Amniotic epithelial cell (primary cell): ENCODE measurements at regions not wholly inside any gene's neighbourhood (a gene's known extent, or its start where the extent isn't known, plus 50 kb on each side); places are given as distances from the start of the nearest gene placed in this dataset.
"Not testable (repeated sequence)": the region's sequence is repeated elsewhere in the genome, so short reads cannot be mapped to it uniquely, and the experiment has no call there.

Experiments
- DNase-seq: peaks from one replicate; pipeline ENCODE4 v3.0.0-alpha.2; 2010; ENCODE audit warnings: low read depth

DNA sequence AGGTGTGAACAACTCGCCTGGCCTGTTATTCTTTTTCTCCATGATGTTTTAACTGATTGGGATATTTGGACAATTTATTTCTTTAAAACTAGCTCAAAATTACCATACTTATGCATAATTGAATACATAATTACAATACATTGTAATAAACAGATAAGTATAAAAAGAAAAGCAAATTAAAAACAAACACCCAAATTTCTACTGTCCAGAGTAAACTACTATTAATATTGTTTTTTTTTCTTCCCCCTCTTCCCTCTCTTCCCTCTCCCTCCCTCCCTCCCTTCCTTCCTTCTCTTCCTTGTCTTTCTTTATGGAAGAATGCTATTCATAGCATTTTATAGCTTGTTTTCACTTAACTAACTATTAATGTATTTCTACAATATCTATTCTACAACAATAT lies 117.7 kb upstream of the IVNS1ABP start:
- no peak for DNase-seq

DNA sequence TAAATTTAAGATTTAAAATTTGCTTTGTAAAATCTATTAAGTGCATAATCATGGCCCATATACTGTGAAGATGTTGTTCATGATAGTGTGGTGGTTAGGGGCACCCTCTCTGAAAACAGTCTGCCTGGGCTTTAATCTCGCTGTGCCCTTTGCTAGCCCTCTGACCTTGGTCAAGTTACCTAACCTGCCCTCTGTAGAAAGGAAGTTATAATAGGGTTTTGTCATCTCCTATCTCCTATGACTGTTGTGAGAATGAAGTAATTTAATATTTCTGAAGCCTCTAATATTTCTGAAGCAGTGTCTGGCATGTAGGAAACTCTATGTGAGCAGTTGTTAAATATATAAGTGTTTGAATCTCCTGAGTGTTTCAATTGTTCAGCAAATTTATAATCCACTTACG lies 116.6 kb upstream of the IVNS1ABP start:
- DNase-seq, result no peak

DNA sequence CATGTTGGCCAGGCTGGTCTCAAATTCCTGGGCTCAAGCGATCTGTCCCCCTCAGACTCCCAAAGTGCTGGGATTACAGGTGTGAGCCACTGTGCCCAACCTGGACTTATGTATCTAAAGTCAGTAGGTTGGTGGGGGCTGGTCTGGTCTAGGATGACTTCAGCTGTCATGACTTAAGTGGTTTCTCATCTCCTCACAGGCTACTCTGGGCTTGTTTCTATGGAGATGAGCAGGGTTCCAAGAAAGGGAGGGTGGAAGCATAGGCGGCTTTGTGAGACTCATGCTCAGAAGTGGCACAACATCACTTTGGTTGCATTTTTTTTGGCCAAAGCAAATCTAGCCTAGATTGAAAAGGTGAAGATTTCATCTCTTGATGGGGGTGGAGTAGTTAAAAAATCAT lies 115.9 kb upstream of the IVNS1ABP start:
- DNase-seq, result no peak

DNA sequence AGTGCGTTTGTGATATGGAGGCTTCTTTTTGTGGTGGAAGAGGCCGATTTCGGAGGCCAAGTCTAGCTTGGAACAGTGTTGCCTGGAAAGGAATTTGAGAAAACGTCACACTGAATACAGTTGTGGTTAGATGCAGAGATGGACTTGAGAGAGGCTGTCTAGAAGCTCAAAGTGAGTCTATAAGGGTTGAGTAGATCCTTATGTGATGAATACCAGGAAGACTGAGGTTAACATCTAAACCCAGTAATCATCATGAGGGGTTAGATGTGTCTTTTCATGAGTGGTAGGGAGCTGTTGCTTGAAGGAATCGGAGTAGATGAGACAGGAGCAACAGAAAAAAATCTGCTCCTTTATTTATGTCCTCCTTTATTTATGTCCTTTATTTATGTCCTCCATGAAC lies 114.6 kb upstream of the IVNS1ABP start:
- no peak for DNase-seq

DNA sequence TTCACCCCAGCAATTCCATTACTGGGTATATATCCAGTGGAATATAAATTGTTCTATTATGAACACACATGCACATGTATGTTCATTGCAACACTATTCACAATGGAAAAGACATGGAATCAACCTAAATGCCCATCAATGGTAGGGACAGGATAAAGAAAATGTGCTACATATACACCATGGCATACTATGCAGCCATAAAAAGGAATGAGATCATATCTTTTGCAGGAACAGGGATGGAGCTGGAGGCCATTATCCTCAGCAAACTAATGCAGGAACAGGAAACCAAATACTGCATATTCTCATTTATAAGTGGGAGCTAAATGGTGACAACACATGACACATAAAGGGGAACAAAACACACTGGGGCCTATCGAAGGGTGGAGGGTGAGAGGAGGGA lies 112.6 kb upstream of the IVNS1ABP start:
- not testable (repeated sequence) for DNase-seq

DNA sequence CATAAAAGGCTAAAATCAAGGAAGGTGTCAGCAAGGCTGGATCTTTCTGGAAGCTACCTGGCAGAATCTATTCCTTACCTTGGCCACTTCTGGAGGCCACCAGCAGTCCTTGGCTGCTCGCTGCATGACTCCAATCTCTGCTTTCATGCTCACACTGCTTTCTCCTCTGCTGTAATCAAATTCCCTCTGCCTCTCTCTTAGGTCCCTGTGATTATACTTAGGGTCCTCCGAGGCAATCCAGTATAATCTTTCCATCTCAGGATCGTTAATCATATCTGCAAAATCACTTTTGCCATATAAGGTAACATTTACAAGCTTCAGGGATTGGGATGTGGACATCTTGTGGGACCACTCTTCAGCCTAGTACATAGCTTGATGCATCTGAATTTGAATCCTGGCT lies 110.7 kb upstream of the IVNS1ABP start:
- DNase-seq, result no peak

DNA sequence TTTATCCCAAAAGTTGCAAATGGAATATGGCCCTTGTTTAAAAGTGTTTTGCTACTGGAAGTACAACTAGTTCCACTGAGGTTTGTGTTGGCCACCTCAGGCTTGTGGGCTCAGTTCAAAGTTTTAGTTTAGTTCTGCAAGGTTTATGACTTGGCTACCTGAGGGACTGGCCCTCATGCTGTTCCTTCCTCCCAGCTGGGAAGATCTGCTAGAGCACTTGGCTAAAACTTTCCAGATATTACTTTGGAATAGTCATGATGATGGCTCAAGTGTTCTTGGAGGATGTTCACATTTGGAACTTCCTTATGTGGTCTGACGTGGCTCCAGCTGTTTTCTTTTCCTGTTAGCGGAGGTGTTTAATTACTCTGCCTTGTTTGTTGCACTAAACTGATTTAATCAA lies 110.2 kb upstream of the IVNS1ABP start:
- no peak for DNase-seq

DNA sequence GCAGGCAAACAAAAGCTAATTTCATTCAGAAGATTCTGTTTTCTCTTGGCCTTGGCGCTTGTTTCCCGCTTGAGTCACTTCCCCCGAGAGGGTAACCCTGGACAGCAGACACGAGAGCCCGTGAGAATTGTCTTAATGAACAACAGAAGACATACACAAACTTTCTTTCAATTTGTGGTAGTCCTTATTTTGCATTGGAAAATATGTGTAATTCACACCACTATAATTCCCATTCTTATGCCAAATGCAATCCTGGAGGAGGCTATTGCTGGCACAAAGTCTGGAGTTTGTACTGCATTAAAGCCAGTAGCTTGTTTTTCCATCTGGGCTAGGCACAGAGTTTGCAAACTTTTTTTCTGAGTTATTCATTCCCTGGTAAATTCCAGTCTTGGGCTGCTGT lies 109.8 kb upstream of the IVNS1ABP start:
- DNase-seq, result no peak

DNA sequence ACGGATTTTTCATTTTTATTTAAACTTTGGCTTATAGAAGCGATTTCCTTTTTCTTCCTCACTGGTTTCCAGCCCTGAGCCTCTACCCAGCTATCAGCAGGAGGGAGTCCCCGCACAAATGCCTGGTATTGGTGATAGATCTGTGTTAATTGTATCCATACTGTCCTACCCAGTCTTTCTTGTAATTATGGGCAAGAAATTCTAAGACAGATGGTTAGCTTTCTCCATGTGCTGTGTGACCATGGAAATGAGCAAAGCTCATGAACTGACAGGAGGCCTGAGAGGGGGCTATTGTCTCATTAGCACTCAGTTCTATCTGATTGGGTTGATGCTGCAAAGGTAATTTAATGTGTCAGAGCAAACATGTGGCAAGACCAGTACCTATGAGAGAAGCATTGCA lies 108.1 kb upstream of the IVNS1ABP start:
- DNase-seq, result no peak

DNA sequence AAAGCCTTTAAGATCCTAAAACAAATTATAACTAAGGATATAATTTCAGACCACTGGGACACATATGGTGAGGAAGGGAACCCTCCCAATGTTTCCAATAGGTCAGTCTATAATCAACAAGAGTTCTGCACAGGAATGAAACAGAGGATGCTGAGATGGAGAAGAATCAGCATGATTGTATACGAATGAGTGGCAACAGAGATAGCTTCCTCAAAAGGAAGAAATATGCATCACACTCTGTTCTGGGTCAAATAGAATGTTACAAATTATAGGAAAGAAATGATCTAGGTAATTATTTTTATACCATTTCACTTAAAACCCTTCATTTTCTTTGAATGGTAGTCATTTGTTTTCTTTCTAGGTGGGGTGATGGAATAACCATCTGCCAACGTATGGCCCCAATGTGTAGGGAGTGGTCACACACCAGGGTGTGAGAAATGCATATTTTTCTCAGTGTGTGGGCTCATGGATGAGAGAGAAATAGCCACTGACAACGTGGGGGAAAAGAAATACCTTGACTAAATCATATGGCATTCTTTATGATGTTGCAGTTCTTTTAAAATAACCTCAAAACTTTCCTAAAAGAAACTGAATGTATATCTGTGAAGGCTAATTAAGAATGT lies 104.6 kb upstream of the IVNS1ABP start:
- no peak for DNase-seq

DNA sequence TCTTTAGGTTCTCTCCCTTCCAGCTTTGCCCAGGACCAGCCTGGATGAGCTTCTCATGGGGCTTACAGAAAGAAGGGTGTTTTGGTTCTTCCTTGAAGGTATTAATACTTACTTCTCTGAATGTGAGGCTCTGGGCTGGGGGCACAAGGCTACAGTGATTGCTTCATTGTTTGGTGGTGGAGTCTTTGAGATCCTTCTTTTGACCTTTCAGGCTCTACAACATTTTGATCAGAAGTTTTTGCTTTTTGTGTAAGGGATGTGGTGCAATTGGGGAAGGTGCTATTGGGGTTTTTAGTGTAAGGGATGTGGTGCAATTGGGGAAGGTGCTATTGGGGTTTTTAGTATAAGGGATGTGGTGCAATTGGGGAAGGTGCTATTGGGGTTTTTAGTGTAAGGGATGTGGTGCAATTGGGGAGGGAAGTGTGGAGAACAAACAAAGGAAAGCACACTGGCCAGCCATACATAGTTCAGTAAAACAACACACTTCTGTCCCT lies 103.6 kb upstream of the IVNS1ABP start:
- DNase-seq, result no peak

DNA sequence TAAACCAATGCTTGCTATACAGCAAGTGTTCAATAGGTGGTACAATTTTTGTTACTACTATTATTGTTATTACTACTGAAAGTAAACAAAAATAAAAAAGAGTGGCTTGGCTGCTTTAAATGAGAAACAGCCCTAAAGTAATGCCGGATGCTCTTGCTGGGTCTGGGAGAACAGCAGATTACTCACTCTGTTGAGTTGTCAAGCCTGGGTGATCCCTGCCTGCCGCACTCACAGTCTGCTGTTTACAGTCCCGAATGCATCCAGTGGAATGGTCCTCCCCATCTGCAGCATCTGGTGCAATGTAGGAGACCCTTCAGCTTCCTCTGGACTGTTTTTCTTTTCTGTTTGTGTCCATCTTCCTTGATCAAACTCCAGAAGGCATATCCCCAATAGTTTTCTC lies 102.7 kb upstream of the IVNS1ABP start:
- no peak for DNase-seq

DNA sequence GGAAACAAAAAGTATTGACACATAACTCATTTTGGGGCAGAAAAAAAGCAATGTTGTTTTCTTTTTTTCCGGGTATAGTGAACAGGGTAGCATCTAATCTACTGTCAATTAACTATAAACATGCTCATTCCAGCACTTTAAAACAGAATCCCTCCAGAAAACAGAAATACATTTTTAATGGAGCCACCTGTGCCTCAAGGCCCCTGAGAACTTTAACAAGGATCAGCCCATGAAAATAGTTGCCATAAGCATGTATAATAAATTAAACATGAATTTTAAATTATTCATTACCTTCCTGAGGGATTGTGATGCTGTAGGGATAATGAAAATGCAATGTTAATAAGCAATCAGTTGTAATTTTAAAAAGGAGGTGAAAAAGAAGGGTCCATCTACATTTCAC lies 101.4 kb upstream of the IVNS1ABP start:
- DNase-seq, result no peak

DNA sequence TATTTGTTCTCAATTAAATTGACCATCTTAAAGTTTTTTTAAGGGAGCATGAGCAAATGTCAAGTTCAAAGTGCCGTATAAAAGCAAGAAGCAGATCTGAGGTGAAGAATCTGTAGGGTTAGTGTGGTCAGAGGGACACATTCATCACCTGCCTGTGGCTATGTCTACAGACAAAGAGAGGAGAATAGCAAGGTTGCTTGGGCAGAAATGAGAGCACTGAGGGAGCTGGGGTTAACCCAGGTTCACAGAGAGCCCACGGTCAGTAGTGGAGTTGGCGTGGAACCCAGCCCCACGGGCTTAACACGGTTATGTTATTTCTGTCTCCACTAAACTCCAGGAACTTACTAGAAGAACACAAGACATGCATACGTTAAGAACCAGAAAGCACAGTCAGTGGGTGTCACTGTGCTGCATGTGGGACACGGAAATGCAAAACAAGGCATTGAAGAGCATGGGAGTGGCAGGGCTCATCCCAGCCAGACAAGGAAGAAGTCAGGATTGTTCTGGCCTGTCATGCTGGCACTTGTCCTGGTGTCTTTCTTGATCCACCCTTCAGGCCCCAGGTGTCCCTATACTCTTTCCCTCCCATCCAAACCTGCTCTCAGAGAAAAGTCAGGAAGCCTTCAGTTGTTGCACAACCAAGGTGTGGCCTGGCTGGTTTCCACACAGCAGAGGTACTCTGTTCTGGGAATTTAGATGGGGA lies 95.5 kb upstream of the IVNS1ABP start:
- DNase-seq, result no peak

DNA sequence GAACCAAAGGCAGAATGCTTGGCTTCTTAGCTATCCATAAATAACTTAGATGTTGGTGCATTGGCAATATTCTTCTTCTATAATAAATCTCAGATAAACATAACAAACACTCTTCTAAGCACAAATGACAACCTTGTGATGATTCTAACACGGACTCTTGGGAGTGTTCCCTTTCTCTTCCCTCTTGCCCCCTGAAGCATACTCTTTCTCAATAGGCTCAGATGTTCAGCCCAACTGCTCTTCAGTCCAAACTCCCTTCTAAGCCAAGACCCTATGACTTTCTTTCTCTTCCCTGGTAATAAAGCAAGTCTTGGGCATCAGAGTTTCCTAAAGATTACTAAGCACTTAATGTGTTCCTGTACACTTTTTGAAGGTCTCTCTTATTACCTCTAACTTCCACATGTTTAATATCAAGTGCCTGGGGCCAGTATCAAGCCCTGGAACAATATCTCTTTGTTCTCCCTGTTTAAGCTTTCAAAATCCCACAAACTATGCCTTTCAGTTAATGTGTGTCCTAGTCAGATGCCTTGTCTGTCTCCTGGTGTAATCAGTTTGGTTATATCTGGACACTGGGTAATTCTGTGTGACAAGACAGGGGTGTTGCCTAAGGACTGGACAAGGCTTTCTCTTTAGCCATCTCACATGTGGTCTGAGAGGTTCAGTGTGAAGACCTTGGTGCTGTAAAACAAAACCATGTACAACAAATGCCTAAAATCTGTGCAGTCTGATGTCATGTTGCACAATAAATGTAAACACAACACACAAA lies 92.9 kb upstream of the IVNS1ABP start:
- no peak for DNase-seq

DNA sequence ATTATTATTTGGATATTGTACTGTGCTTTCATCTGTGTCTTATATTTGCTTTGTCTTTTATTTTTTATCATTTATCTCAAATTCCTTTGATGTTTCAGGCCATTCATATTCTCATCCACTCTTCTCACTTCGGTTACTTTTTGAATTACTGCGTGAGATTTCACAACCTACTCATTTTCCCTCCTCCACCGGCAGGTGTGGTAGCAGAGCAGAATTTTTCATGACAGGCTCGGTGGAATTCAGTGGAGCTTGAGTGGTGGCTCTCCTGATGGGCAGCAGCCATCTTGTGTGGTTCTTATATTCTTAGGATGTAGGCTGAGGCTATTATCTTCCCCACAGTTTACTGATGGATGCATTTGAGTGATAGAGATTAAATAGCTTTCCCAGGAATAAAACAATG lies 92.3 kb upstream of the IVNS1ABP start:
- DNase-seq, result no peak

DNA sequence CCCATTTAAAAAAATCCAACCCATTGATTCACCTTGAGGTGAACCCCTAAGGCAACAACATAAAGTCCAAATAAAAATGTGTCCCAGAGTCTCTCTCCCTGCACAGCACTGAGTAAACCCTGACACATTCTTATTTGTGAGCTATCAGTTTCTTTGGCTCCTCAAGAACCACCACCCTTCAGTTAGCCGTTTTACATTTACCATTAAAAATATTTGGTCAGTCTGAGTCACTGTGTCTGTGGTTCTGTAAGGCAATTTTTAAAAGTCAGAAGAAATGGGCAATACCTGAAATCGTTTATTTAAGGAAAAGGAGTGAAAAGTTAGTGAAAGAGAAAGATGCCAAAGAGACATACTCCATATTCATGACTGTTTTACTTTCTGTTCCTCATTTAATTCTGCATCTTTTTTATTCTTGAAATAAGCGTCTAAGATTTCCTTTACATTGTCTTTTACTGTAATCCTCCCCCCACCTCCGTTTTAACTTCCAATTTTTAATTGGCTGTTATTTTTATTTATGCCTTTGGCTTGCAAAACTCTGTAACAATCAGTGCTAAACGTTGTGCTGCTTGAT lies 91.7 kb upstream of the IVNS1ABP start:
- DNase-seq, result no peak

DNA sequence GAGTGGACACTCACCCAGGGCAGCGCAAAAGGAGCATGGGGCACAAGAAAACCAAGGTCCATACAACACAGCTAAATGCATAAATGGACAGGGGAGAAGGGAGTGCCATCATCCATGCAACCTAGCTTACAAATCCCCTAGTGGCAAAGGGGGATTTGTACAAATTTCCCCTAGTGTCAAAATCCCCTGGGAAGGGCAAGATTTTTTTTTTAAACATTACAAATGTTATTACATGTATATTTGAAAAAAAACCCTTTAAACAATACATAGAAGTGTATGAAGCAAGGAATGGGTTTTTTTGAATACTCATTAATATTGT lies 89.6 kb upstream of the IVNS1ABP start:
- no peak for DNase-seq

DNA sequence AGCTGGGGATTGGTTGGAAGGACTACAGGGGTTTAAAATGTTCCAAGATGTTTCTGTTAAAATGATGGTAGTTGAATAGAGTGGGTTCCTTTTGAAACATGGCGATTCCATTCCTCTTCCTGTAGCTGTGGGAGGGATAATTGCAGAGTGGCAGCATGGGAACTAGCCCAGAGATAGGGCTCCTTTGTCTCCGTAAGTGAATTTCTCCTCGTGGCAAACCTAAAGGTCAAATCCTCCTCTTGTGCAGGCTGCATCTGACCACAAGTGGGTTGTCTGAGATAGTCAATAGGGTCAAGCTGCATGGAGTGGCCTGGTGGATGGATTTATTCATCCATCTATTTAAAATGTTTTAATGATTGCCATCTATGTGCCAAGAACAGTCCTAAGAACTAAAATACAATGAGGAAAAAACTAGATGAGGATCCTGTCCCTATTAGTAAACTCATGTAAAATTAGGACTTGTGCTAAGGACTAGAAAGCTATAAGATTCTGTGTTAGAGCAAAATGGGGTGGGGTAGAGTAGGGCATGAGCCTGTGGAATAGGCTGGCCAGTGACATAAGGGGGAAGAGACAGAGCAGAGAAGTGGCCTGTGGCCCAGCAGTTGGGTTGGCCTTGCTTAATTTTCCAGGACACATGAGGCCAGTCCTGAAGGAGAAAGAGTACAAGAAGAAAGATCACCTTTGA lies 89.1 kb upstream of the IVNS1ABP start:
- DNase-seq, result no peak

DNA sequence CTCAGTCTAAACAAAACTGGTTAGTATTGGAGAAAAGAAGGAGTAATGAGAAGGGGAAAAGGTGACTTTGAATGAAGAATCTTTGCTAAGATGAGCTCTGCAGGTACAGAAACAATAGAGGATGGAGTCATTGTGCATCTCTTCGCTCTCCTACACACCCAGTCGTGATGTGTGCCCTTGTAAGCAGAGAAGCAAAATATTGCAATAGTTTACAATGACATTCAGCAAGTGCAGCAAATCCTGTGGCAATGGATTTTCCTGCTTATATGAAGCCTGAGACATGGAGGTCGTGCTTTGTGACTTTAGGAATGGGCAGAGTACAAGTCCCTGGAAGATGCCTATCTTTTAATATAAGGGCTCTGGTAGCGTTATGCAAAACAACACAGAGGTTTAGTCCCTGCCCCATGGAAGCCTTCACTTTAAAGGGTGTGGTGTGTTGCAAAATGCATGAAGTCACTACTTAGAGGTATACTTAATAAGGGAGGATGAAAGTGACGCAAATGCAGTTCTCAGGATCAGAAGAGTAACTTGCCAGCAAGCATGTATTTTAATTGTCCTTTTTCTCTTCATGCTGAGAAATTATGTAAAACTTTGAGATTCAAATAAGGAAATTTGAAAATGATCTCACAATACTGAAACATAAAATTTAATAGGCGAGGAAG lies 88.0 kb upstream of the IVNS1ABP start:
- DNase-seq, result peak; percentile 16

DNA sequence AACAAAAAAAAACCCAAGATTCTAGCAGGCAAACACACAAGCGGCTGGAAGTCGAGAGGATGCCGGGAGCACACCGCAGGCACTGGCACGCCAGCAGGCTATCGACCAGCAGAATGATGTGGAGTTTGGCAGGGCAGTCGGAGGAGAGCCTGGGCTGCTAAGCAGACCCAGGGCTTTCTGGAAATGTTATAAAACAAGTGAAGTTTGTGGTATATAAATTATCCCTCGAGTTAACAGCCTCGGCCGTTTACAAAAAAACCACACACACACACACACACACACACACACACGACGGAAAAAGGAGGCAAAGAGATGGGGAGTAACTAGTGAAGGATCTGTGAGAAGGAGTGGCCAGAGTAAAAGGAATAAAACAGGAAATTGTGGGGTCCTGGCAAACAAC lies 87.2 kb upstream of the IVNS1ABP start:
- no peak for DNase-seq

DNA sequence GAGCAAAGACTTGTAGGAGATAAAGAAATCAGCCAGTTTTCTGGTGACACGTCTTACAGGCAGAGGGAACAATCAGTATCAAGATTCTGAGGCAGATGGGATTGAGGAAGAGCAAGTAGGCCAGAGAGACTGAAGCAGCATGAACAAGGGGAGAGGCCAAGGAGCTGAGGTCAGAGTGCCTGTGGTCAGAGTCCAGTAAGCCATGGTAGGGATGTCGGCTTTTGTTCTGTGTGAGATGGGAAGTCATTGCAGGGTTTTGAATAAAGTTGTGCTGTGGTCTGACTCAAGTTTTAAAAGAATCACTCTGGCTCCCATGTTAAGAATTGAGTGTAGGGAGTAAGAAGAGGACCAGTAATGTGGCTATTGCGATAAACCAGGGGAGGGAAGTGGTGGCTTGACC lies 85.9 kb upstream of the IVNS1ABP start:
- peak; percentile 30 for DNase-seq
